Right cardiac atrium (tissue), 5 donors: ENCODE measurements at regions not wholly inside any gene's neighbourhood (a gene's known extent, or its start where the extent isn't known, plus 50 kb on each side); places are given as distances from the start of the nearest gene placed in this dataset.
"Not testable (repeated sequence)": the region's sequence is repeated elsewhere in the genome, so short reads cannot be mapped to it uniquely, and the experiment has no call there.

Experiments used
- ATAC-seq, 2 donors: fragments of 200-7000 bp; cut with Tn5 transposase; one replicate each; pipeline versions ENCODE4 v1.8.0 to v1.9.1; 2020; ENCODE audit warnings: moderate library complexity in 2 of 2, mild to moderate bottlenecking in 1 of 2
- DNase-seq, 3 donors: peaks; one replicate each; pipeline ENCODE4 v3.0.0-alpha.2; 2020
- H3K27ac ChIP-seq: one replicate; pipeline ENCODE4 v1.5.1; 2013; ENCODE audit warnings: mild to moderate bottlenecking, low read length, control low read depth, moderate library complexity
- H3K27me3 ChIP-seq: one replicate; pipeline ENCODE4 v1.6.1; 2013; ENCODE audit not compliant: control insufficient read depth, insufficient read depth
- H3K4me1 ChIP-seq: one replicate; pipeline ENCODE4 v1.6.1; 2013; ENCODE audit warnings: low read length; ENCODE audit not compliant: control insufficient read depth, insufficient read depth
- H3K4me3 ChIP-seq: one replicate; pipeline ENCODE4 v1.5.1; 2013; ENCODE audit warnings: low read length, control low read depth
- H3K9me3 ChIP-seq: one replicate; pipeline ENCODE4 v1.6.1; 2013; ENCODE audit warnings: low read length; ENCODE audit not compliant: control insufficient read depth
- WGBS: extraction: QIAGEN DNeasy Blood & Tissue Kit; methylation state at CpG from one replicate; pipeline ENCODE4 v1.1.7; 2013; 5-methylcytosine and 5-hydroxymethylcytosine counted together
- intact Hi-C, 4 donors: fragments of 100-400 bp; cut with DNase I; formaldehyde crosslinking; loops; one replicate each; pipeline versions ENCODE4 v1.11.0 to v1.14.0; 2022 to 2023
- donor health status: healthy with polysubstance abuse.
- donor health status: DM: no; HTN: yes; CAD: no.
- donor health status: DM: no; HTN: no; CAD: no.
- donor health status: DM: no; HTN: yes; CAD: no; lungs with severe emphysema.
- donor health status: DM: yes; HTN: yes; CAD: no.

- intact Hi-C loops: no loop called here
- no peaks in the 10 kb centered on the region for H3K9me3 ChIP-seq
Measured at GRCh38 chr4:188987011-188987410, 847.8 kb downstream of the TRIML1 start.

GRCh38 chr4:188988131-188988530 lies 848.9 kb downstream of the TRIML1 start:
- ATAC-seq (no peak), DNase-seq (no peak)
- intact Hi-C loops: no loop called here
- no peaks in the 10 kb centered on the region for H3K27me3 ChIP-seq
- H3K4me1 ChIP-seq: no peaks in the 10 kb centered on the region
- WGBS: 89% methylated on average over 8 of the region's 8 CpGs
- no peak overlapping the region for H3K4me3 ChIP-seq
- H3K27ac ChIP-seq: no peak overlapping the region
- H3K9me3 ChIP-seq: no peaks in the 10 kb centered on the region

More at GRCh38 chr4:188987011-188987410, 847.8 kb downstream of the TRIML1 start:
- WGBS: 88% methylated on average over 1 of the region's 1 CpG
- Histone ChIP-seq H3K27me3 (no peaks in the 10 kb centered on the region), H3K4me1 (no peaks in the 10 kb centered on the region), H3K27ac (no peak overlapping the region), H3K4me3 (no peak overlapping the region)
- ATAC-seq: no peak
- no peak for DNase-seq

DNA sequence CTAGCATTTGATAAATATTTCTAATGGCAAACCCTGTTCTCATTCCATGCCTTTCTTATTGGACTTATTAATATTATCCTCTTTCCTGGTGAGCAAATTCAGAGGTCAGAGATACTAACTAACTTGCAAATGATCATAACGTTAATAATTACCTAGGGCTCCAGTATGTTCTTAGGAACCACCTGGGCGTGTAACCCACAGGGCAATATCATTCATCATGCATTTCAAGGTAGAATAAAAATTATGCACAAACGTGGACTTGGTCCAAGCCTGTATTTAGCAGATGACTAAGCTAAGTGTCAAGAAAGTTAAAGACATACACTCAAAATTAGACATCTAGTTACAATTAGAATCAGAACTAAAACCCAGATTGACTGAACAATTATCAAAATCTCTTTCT lies 850.1 kb downstream of the TRIML1 start:
- Histone ChIP-seq H3K4me3 (no peak overlapping the region), H3K9me3 (no peaks in the 10 kb centered on the region), H3K4me1 (no peaks in the 10 kb centered on the region), H3K27ac (no peak overlapping the region), H3K27me3 (no peaks in the 10 kb centered on the region)
- no peak for ATAC-seq
- whole genome bisulfite sequencing: 69% methylated on average over 3 of the region's 3 CpGs
- DNase-seq: no peak
- intact Hi-C loops: no loop called here

- H3K4me1 ChIP-seq: no peaks in the 10 kb centered on the region
- no peak overlapping the region for H3K27ac ChIP-seq
- intact Hi-C loops: no loop called here
- WGBS: 80% methylated on average over 1 of the region's 1 CpG
- no peaks in the 10 kb centered on the region for H3K9me3 ChIP-seq
- H3K27me3 ChIP-seq: no peaks in the 10 kb centered on the region
- DNase-seq (no peak), ATAC-seq (no peak)
- H3K4me3 ChIP-seq: no peak overlapping the region
Measured at GRCh38 chr4:188992706-188993105, 853.5 kb downstream of the TRIML1 start.

DNA sequence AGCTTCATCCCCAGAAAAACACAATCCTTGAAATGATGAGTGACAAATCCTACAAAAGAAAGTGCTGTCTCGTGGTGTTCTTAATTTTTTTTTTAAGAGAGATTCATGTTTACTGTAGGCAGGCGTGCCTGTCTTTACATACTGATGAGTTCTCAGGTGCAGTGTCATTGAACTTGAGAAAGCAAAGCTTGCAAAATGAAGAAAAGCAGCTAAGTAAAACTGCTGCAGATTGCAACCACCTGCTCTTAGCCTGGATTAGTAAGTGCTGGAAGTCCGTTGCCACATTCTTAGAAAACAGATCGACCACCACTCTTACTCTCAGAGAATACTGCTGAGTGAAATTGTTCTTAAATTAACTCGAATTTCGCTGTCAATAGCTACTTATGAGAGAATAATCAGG lies 854.6 kb downstream of the TRIML1 start:
- no peaks in the 10 kb centered on the region for H3K9me3 ChIP-seq
- ATAC-seq (no peak), DNase-seq (no peak)
- H3K27ac ChIP-seq: no peak overlapping the region
- WGBS: 78% methylated on average over 6 of the region's 6 CpGs
- intact Hi-C loops: no loop called here
- no peaks in the 10 kb centered on the region for H3K4me1 ChIP-seq
- no peak overlapping the region for H3K4me3 ChIP-seq
- no peaks in the 10 kb centered on the region for H3K27me3 ChIP-seq

GRCh38 chr4:189001283-189001970 lies 862.2 kb downstream of the TRIML1 start:
- WGBS: 93% methylated on average over 12 of the region's 12 CpGs
- Histone ChIP-seq H3K27ac (no peak overlapping the region), H3K4me1 (no peaks in the 10 kb centered on the region), H3K9me3 (no peaks in the 10 kb centered on the region), H3K4me3 (no peak overlapping the region), H3K27me3 (no peaks in the 10 kb centered on the region)
- intact Hi-C loops: no loop called here
- ATAC-seq: no peak
- no peak for DNase-seq

GRCh38 chr4:189001971-189002450 lies 862.8 kb downstream of the TRIML1 start:
- Histone ChIP-seq H3K27me3 (no peaks in the 10 kb centered on the region), H3K4me3 (no peak overlapping the region), H3K9me3 (no peaks in the 10 kb centered on the region), H3K4me1 (no peaks in the 10 kb centered on the region), H3K27ac (no peak overlapping the region)
- no peak for ATAC-seq
- intact Hi-C loops: no loop called here
- 92% methylated on average over 15 of the region's 15 CpGs for WGBS
- no peak for DNase-seq

- DNase-seq: no peak
- Histone ChIP-seq H3K27ac (no peak overlapping the region), H3K4me3 (no peak overlapping the region), H3K9me3 (no peaks in the 10 kb centered on the region), H3K27me3 (no peaks in the 10 kb centered on the region), H3K4me1 (no peaks in the 10 kb centered on the region)
- no peak for ATAC-seq
- intact Hi-C loops: no loop called here
- WGBS: 92% methylated on average over 10 of the region's 10 CpGs
Measured at GRCh38 chr4:189002475-189002874, 863.2 kb downstream of the TRIML1 start.

GRCh38 chr4:189010452-189011217 lies 871.4 kb downstream of the TRIML1 start:
- H3K27ac ChIP-seq, H3K4me3 ChIP-seq, H3K4me1 ChIP-seq, ATAC-seq, H3K9me3 ChIP-seq, DNase-seq, H3K27me3 ChIP-seq, intact Hi-C loops: not testable (repeated sequence)
- 70% methylated on average over 23 of the region's 27 CpGs for WGBS

DNA sequence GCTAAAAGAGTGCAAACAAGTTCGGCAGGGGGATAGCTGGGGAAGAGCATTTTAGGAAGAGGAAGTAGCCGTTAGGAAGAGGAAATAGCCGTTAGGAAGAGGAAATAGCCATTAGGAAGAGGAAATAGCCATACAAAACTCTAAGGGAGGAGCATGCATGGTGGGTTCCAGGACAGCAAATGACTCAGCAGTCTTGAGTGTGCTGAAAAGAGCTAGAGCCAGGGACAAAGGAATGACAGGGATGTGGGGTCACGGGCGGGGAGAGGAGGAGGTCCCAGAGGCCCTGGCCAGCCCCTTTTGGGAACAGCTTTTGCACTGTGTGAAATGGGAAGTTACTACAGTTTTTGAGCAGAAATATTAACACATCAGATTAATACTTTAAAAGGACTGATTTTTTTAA lies 882.6 kb downstream of the TRIML1 start:
- no peaks in the 10 kb centered on the region for H3K4me1 ChIP-seq
- intact Hi-C loops: no loop called here
- H3K9me3 ChIP-seq: no peaks in the 10 kb centered on the region
- no peaks in the 10 kb centered on the region for H3K27me3 ChIP-seq
- H3K4me3 ChIP-seq: no peak overlapping the region
- DNase-seq: no peak
- H3K27ac ChIP-seq: no peak overlapping the region
- 61% methylated on average over 5 of the region's 5 CpGs for WGBS
- ATAC-seq: no peak

- 75% methylated on average over 4 of the region's 4 CpGs for WGBS
- DNase-seq (no peak), ATAC-seq (no peak)
- intact Hi-C loops: no loop called here
- H3K27ac ChIP-seq: no peak overlapping the region
- H3K4me3 ChIP-seq: no peak overlapping the region
- H3K4me1 ChIP-seq: no peaks in the 10 kb centered on the region
- no peaks in the 10 kb centered on the region for H3K9me3 ChIP-seq
- no peaks in the 10 kb centered on the region for H3K27me3 ChIP-seq
Measured at GRCh38 chr4:189022440-189023035, 883.3 kb downstream of the TRIML1 start.
